ENCODE measurements at regions not wholly inside any gene's neighbourhood (a gene's known extent, or its start where the extent isn't known, plus 50 kb on each side); places are given as distances from the start of the nearest gene placed in this dataset.

DNA sequence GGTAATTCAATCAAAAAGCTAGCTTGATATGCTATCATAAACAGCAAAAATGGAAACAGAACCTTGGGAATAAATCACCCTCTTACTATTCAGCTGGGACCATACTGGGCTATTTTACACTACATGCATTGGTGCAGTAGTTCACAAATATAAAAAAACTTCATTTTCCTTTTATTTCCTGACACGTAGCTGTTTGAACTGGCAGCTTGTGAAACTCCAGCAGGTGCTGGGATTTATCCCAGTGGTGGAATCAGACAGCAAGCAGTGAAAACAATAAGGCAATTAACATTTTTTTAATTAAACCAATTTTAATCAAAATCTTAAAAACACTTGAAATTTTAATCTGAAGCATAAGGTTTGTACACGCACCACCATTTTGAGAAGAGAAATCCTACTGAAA lies 240.4 kb upstream of the IRX5 start:
- TF ChIP-seq, protein P1, sequence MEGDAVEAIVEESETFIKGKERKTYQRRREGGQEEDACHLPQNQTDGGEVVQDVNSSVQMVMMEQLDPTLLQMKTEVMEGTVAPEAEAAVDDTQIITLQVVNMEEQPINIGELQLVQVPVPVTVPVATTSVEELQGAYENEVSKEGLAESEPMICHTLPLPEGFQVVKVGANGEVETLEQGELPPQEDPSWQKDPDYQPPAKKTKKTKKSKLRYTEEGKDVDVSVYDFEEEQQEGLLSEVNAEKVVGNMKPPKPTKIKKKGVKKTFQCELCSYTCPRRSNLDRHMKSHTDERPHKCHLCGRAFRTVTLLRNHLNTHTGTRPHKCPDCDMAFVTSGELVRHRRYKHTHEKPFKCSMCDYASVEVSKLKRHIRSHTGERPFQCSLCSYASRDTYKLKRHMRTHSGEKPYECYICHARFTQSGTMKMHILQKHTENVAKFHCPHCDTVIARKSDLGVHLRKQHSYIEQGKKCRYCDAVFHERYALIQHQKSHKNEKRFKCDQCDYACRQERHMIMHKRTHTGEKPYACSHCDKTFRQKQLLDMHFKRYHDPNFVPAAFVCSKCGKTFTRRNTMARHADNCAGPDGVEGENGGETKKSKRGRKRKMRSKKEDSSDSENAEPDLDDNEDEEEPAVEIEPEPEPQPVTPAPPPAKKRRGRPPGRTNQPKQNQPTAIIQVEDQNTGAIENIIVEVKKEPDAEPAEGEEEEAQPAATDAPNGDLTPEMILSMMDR (IDR thresholded peaks at IDR 0.05) = no peak
- TF ChIP-seq POLR2A (IDR thresholded peaks at IDR 0.05) = no peak
- DNase-seq = no peak

DNA sequence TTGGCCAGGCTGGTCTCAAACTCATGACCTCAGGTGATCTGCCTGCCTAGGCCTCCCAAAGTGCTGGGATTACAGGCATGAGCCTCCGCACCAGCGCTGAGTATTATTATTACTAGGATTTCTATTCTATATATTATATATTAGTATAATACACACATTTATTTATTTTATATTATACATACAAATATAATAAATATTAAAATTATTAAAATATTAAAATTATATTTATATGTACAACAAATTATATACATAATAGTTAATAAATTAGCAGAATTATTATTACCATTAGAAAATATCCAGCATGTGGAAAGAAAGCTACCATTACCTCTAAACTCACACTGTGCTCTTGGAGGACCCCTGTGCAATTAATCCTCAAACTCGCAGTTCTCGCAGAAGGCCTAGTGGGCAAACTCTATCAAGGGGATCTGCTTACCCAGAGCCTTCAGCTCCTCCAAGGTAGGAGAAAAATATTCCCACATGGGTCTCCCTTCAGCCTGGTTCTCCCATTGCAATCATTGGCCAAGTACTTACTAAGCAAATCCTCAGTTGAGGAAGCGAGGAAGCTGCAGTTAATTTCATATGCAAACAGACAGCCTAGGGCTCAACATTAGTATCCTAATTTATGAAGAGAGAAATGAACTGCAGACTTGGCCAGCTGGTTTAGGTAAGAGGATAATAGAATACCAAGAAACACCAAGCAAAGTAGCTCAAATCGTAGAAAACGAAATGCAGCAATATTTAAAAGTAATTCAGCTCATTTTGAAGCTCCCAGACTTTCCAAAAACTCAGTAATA lies 241.4 kb upstream of the IRX5 start:
- Histone ChIP-seq H3K4me3 (no peak overlapping the region), H3K36me3 (ENCODE audit: low read depth, missing control alignments) (no peaks in the 10 kb centered on the region), H3K27ac (no peak overlapping the region), H3K4me1 (no peaks in the 10 kb centered on the region), H3K9me3 (no peaks in the 10 kb centered on the region), H3K27me3 (no peaks in the 10 kb centered on the region)
- intact Hi-C loops (cut with DNase I; ENCODE audit: low total_unique reads) = no loop called here
- WGBS, 2 donors = 84 to 93% methylated on average over 7 of the region's 7 CpGs
- TF ChIP-seq POLR2A (IDR thresholded peaks at IDR 0.05) = no peak
- TF ChIP-seq, protein P1 (IDR thresholded peaks at IDR 0.05) = no peak
- no peak for DNase-seq

More for the DNA sequence above, 240.4 kb upstream of the IRX5 start:
- no peak overlapping the region for H3K27ac ChIP-seq
- H3K9me3 ChIP-seq = no peaks in the 10 kb centered on the region
- intact Hi-C loops (cut with DNase I; ENCODE audit: low total_unique reads) = no loop called here
- H3K4me3 ChIP-seq = no peak overlapping the region
- WGBS, 2 donors = 84 to 88% methylated on average over 2 of the region's 2 CpGs
- no peaks in the 10 kb centered on the region for H3K36me3 ChIP-seq (ENCODE audit: low read depth, missing control alignments)
- H3K4me1 ChIP-seq = no peaks in the 10 kb centered on the region
- no peaks in the 10 kb centered on the region for H3K27me3 ChIP-seq

- no peaks in the 10 kb centered on the region for H3K4me1 ChIP-seq
- 83 to 100% methylated on average over 1 of the region's 1 CpG for WGBS, 2 donors
- H3K27ac ChIP-seq = no peak overlapping the region
- no peaks in the 10 kb centered on the region for H3K9me3 ChIP-seq
- no peak overlapping the region for H3K4me3 ChIP-seq
- intact Hi-C loops (cut with DNase I; ENCODE audit: low total_unique reads) = no loop called here
- no peaks in the 10 kb centered on the region for H3K36me3 ChIP-seq (ENCODE audit: low read depth, missing control alignments)
- no peak for TF ChIP-seq POLR2A (IDR thresholded peaks at IDR 0.05)
- TF ChIP-seq, protein P1 (IDR thresholded peaks at IDR 0.05) = no peak
- H3K27me3 ChIP-seq = no peaks in the 10 kb centered on the region
- DNase-seq = no peak
These were observed 242.3 kb upstream of the IRX5 start for GRCh38 chr16:54688339-54688738.

DNA sequence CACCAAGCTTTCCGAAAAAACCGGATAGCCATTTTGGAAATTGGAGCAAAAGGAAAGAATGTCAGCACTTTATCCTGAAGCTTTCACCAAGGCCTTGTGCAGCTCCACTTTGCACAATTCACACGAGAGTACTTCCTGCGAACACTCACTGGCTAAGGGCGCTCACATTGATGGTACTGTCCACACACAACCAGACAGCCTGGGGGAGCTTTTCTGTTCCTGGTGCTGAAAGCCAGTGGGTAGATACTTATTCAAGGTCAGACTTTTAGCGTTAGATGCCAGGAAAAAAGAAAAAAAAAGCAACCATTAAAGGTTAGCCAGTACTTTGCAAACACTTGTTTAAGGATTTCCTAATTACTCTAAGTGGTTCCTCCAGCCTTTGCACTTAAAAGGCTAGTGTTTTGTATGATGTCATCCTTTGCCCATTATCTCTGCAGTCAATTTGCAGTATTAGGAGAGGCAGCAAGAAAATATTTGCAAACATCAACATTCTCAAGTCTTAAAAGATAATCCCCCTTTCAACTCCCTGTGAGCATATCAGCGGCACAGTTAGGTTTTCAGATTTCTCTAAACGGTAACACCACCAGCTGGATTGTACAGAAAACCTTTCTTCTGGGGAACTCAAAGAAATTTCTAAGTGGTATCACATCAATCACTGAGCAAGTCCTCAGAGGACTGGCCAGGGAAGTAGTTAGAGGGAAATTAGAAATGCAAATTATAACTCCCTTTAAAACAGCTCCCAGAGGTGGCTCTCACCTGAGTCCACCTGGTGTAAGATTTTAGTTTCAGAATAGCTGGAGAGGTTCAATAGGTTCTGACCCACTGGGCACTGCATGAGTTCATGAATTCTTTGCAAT lies 243.4 kb upstream of the IRX5 start:
- TF ChIP-seq POLR2A (IDR thresholded peaks at IDR 0.05) = no peak
- TF ChIP-seq, protein P1 (IDR thresholded peaks at IDR 0.05) = no peak
- H3K4me1 ChIP-seq = no peaks in the 10 kb centered on the region
- H3K27me3 ChIP-seq = no peaks in the 10 kb centered on the region
- whole genome bisulfite sequencing, 2 donors = 59 to 62% methylated on average over 8 of the region's 8 CpGs
- H3K9me3 ChIP-seq = no peaks in the 10 kb centered on the region
- H3K27ac ChIP-seq = no peak overlapping the region
- H3K4me3 ChIP-seq = no peak overlapping the region
- H3K36me3 ChIP-seq (ENCODE audit: low read depth, missing control alignments) = no peaks in the 10 kb centered on the region
- DNase-seq = peak; percentile 63
- intact Hi-C loops (cut with DNase I; ENCODE audit: low total_unique reads) = no loop called here
